ENCODE measurements at regions not wholly inside any gene's neighbourhood (a gene's known extent, or its start where the extent isn't known, plus 50 kb on each side); places are given as distances from the start of the nearest gene placed in this dataset.

DNA sequence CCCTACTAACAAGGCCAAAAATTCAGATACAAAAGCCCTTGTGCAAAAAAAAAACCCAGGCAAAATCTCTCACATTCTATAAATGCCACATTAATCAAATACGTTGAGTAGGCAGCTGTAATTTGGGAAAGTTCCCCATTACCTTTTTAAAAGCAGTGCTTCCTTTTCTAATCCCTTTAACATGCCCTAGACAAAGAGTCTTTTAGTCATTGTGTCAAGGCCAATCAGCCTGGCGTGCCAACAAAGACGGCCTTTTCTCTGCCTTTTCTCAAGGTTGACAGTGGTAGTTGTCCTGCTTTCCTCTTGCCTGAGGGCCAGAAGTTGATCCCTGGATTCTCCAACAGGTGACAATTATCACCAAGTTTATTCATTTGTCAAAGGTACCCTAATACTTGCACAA, 62.5 kb upstream of the METAP2 start:
- TF ChIP-seq, protein P1, sequence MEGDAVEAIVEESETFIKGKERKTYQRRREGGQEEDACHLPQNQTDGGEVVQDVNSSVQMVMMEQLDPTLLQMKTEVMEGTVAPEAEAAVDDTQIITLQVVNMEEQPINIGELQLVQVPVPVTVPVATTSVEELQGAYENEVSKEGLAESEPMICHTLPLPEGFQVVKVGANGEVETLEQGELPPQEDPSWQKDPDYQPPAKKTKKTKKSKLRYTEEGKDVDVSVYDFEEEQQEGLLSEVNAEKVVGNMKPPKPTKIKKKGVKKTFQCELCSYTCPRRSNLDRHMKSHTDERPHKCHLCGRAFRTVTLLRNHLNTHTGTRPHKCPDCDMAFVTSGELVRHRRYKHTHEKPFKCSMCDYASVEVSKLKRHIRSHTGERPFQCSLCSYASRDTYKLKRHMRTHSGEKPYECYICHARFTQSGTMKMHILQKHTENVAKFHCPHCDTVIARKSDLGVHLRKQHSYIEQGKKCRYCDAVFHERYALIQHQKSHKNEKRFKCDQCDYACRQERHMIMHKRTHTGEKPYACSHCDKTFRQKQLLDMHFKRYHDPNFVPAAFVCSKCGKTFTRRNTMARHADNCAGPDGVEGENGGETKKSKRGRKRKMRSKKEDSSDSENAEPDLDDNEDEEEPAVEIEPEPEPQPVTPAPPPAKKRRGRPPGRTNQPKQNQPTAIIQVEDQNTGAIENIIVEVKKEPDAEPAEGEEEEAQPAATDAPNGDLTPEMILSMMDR (IDR thresholded peaks at IDR 0.05; ENCODE audit: low read depth, low read length) = no peak
- in situ Hi-C loops (cut with HindIII; ENCODE audit: low sequenced_read_pairs) = no loop called here
- DNase-seq (ENCODE audit: low read depth, low spot score) = no peak

DNA sequence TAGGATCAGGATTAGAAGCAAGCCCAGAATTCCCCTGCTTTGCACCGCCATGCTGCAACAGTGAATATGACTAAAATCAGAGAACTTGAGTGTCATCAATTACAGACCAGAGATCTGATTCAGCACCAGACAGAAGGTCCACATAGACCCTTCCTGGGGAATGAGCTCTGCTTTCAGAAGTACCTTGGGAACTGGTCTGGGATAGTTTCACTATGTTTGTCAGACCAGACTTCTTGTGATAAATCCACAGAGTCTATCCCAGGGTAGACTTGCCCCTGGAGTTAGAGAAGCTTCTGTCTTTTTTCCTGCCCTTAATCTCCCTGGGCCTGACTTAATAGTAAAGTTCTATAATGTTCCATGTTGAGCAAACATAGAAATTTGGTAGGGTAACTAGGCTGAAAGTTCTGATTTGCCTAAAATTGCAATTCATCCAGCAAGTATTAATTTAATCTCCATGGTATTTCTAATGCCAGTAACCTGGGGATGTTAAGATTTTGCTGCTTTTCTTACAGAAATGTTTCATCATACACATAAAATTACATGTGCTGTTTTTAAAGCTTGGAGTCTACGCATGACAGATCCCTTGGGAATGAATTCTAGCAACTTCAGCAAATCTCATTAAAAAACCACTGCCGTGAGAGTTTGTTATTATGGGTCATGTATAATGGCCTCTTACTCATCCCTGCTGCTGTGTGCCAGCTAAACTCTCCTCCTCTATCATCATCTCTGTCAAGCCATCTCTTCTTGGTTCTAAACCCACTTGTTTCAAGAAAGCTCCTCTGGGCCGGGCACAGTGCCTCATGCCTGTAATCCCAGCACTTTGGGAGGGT, 61.3 kb upstream of the METAP2 start:
- peak; percentile 96 for DNase-seq (ENCODE audit: low read depth, low spot score)
- TF ChIP-seq, protein P1 (IDR thresholded peaks at IDR 0.05; ENCODE audit: low read depth, low read length) = no peak
- H3K4me3 ChIP-seq (ENCODE audit: low read depth, low read length) = no peak overlapping the region
- in situ Hi-C loops (cut with HindIII; ENCODE audit: low sequenced_read_pairs) = no loop called here

More for the DNA sequence above, 62.5 kb upstream of the METAP2 start:
- no peak overlapping the region for H3K4me3 ChIP-seq (ENCODE audit: low read depth, low read length)

DNA sequence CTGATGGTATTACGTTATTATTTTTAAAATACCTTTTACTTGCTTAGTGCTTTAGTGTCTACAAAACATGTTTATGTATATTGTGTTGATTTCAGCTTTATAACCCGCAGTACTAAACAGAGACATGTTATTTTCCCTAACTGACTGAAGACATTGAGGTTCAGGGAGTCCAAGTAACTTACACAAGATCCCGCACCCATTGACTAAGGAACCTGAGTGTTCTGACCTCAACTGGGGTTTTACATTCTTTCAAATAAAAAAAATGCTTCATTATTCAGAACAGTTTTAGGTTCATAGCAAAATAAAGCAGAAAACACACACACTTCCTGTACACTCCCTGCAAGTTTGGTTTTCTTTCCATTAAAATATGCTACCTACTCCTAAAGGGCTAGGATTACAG, 60.4 kb upstream of the METAP2 start:
- TF ChIP-seq, protein P1 (IDR thresholded peaks at IDR 0.05; ENCODE audit: low read depth, low read length) = no peak
- no peak overlapping the region for H3K4me3 ChIP-seq (ENCODE audit: low read depth, low read length)
- peak; percentile 56 for DNase-seq (ENCODE audit: low read depth, low spot score)
- in situ Hi-C loops (cut with HindIII; ENCODE audit: low sequenced_read_pairs) = no loop called here

DNA sequence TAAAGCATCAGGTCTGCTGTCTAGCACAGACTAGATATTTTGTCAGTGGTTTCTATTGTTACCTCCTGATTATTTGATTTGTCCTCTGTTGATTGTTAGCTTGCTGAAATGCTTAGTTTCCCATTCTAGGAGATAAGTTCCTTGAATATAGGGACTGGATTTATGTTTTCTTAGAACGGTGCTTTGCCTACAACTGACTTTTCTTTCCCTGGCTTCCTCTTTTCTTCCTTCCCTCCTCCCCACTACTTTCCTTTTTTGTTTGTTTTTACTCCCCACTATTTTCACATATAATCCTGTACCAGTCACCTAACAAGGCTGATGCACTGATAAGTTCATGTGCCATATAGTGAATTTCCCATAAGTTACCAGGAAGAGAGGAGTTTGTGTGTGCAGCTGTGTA, 58.5 kb upstream of the METAP2 start:
- DNase-seq (ENCODE audit: low read depth, low spot score) = no peak
- no peak overlapping the region for H3K4me3 ChIP-seq (ENCODE audit: low read depth, low read length)
- TF ChIP-seq, protein P1 (IDR thresholded peaks at IDR 0.05; ENCODE audit: low read depth, low read length) = no peak

DNA sequence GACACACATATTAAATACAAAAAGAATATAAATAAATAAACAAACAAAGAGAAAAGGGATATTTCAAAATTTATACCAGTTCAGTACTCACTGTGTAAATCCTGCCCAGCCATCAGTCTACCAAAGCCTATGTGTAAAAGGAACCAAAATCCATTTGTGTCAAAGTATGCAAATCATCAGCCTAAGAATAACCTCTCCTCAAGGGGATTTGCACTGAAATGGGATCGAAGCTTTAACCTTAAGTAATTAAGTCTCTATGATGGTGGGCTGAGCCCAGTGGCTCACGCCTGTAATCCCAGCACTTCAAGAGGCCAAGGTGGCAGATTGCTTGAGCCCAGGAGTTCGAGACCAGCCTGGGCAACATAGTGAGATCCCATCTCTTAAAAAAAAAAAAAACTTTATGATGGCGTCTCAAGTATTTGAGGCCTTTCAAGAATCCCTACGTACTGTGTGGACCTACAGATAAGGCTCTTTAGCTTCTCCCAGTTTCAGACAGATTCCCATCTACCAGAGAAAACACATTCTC, 57.8 kb upstream of the METAP2 start:
- in situ Hi-C loops (cut with HindIII; ENCODE audit: low sequenced_read_pairs) = no loop called here
- H3K4me3 ChIP-seq (ENCODE audit: low read depth, low read length) = no peak overlapping the region
- no peak for DNase-seq (ENCODE audit: low read depth, low spot score)
- TF ChIP-seq, protein P1 (IDR thresholded peaks at IDR 0.05; ENCODE audit: low read depth, low read length) = no peak

More for the DNA sequence above, 58.5 kb upstream of the METAP2 start:
- in situ Hi-C loops (cut with HindIII; ENCODE audit: low sequenced_read_pairs) = no loop called here

DNA sequence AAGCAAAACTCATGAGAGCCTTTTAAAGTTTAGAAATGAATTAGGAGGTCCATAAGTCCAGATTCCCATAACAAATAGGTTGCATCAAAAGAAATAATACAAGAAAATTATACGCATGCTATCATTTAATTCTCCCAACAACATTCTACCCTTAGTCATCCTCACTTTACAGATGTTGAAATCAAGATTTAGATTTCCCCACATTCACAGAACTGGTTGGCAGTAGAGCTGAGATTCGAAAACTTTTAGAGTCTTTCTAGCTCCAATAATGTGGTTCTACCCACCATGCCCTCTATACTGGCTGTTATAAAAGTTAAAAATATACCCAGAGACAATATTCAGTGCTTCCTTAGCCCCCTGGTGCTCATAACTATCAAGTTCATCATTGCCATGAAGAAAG, 56.6 kb upstream of the METAP2 start:
- H3K4me3 ChIP-seq (ENCODE audit: low read depth, low read length) = no peak overlapping the region
- TF ChIP-seq, protein P1 (IDR thresholded peaks at IDR 0.05; ENCODE audit: low read depth, low read length) = no peak
- in situ Hi-C loops (cut with HindIII; ENCODE audit: low sequenced_read_pairs) = no loop called here
- no peak for DNase-seq (ENCODE audit: low read depth, low spot score)

Measured in astrocyte of the spinal cord (primary cell).